ENCODE measurements at regions not wholly inside any gene's neighbourhood (a gene's known extent, or its start where the extent isn't known, plus 50 kb on each side); places are given as distances from the start of the nearest gene placed in this dataset.

DNA sequence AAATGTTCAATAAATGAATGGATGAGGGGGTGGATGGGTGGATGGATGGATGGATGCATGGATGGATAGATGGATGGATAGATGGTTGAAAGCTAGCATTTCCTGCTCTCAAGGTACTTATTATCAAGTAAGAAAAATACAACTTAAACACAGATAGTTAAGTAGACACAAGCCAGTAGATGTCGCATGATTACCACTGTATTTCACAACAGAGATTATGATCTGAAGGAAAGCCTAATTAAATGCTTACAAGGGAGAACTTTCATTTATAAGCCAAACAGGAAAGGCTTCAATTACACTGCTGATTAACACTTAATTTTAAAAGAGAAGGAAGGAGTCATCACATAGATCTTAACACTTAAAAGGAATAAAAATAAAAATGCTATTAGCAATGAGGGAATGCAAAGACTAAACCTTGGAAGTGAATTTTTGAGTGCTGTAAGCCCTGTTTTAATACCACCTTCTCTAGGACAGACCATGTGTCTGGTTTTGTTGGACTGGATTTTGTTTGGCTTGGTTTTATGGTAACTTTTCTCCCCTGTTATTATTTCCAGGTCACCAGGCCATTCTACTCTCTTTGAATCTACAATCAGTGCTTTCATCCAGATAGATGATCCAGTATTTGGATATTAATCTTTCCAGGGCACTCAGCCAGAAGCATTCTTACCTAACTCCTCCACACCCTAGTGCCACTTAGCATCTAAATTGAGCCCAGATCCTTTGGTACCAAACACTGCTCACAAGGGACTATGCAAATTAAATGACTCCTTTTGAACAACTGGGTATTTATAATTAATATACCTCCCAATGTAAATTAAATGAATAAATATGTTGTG, 75.5 kb upstream of the SLC39A8 start:
- 60 to 64% methylated on average over 1 of the region's 1 CpG for WGBS, 2 donors (ENCODE audit: low coverage in 1 of 2)
- no peak overlapping the region for H3K4me3 ChIP-seq

DNA sequence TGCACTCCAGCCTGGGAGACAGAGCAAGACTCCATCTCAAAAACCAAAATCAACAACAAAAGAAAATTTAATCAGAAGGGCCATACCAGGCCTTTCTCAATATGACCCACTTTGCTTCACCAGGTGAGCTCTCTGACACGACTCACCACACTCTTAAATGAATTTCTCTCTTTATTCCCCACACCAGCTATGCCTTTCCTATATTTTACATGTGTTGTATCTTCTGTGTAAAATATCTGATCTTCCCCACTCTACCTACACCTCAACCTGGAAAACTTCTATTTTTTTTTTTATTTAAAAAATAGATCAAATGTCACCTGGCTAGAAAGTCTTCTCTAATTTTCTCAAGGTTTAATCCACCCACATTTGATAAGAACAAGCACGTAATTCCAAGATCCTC, 77.6 kb upstream of the SLC39A8 start:
- no peak overlapping the region for H3K4me3 ChIP-seq
- peaks cover 0 to 10% (median 0%) of the 10 kb centered on the region in 3 donors for H3K9me3 ChIP-seq
- 92 to 93% methylated on average over 2 of the region's 2 CpGs for WGBS, 2 donors (ENCODE audit: low coverage in 1 of 2)
- H3K27me3 ChIP-seq = no peaks in the 10 kb centered on the region
- H3K4me1 ChIP-seq = no peaks in the 10 kb centered on the region
- no peaks in the 10 kb centered on the region for H3K36me3 ChIP-seq
- ATAC-seq = no peak
- H3K27ac ChIP-seq = no peak overlapping the region
- TF ChIP-seq CTCF (IDR thresholded peaks at IDR 0.05) (no peak), POLR2AphosphoS5 (IDR thresholded peaks at IDR 0.05) (no peak), EP300 (IDR thresholded peaks at IDR 0.05) (no peak), POLR2A (IDR thresholded peaks at IDR 0.05) (no peak)

More for the DNA sequence above, 75.5 kb upstream of the SLC39A8 start:
- H3K27me3 ChIP-seq = no peaks in the 10 kb centered on the region
- peaks cover 0 to 10% (median 0%) of the 10 kb centered on the region in 3 donors for H3K9me3 ChIP-seq
- H3K4me1 ChIP-seq = no peaks in the 10 kb centered on the region
- no peak overlapping the region for H3K27ac ChIP-seq
- no peaks in the 10 kb centered on the region for H3K36me3 ChIP-seq
- ATAC-seq = no peak
- TF ChIP-seq EP300 (IDR thresholded peaks at IDR 0.05) (no peak), POLR2A (IDR thresholded peaks at IDR 0.05) (no peak), CTCF (IDR thresholded peaks at IDR 0.05) (peak in 1 of 4 experiments; percentile 10), POLR2AphosphoS5 (IDR thresholded peaks at IDR 0.05) (no peak)

GRCh38 chr4:102423375-102423774, 77.8 kb upstream of the NFKB1 start:
- H3K27ac ChIP-seq = no peak overlapping the region
- TF ChIP-seq POLR2AphosphoS5 (IDR thresholded peaks at IDR 0.05) (no peak), POLR2A (IDR thresholded peaks at IDR 0.05) (no peak), EP300 (IDR thresholded peaks at IDR 0.05) (no peak), CTCF (IDR thresholded peaks at IDR 0.05) (no peak)
- no peaks in the 10 kb centered on the region for H3K27me3 ChIP-seq
- H3K4me3 ChIP-seq = no peak overlapping the region
- no peak for ATAC-seq
- no peaks in the 10 kb centered on the region for H3K4me1 ChIP-seq
- H3K36me3 ChIP-seq = no peaks in the 10 kb centered on the region
- H3K9me3 ChIP-seq = peaks cover 0 to 10% (median 0%) of the 10 kb centered on the region in 3 donors

- ATAC-seq = no peak
- Histone ChIP-seq H3K27me3 (no peaks in the 10 kb centered on the region), H3K9me3 (peaks cover 0 to 9% (median 0%) of the 10 kb centered on the region in 3 donors)
Observed at GRCh38 chr4:102427371-102427998, 73.7 kb upstream of the NFKB1 start.

More at GRCh38 chr4:102427371-102427998, 73.7 kb upstream of the NFKB1 start:
- Histone ChIP-seq H3K36me3 (no peaks in the 10 kb centered on the region), H3K4me3 (no peak overlapping the region), H3K4me1 (peaks cover 0 to 8% (median 0%) of the 10 kb centered on the region in 3 donors), H3K27ac (no peak overlapping the region)
- whole genome bisulfite sequencing, 2 donors (ENCODE audit: low coverage in 1 of 2) = 84% methylated on average over 2 to 3 of the region's 3 CpGs
- TF ChIP-seq CTCF (IDR thresholded peaks at IDR 0.05) (no peak), EP300 (IDR thresholded peaks at IDR 0.05) (no peak), POLR2A (IDR thresholded peaks at IDR 0.05) (no peak), POLR2AphosphoS5 (IDR thresholded peaks at IDR 0.05) (no peak)

Data from gastroesophageal sphincter (tissue), 4 donors.